HAP-1 (cell line): ENCODE measurements at regions not wholly inside any gene's neighbourhood (a gene's known extent, or its start where the extent isn't known, plus 50 kb on each side); places are given as distances from the start of the nearest gene placed in this dataset.

Experiments used
- DNase-seq, 2 experiments: peaks; one replicate each; pipeline ENCODE4 v3.0.0-alpha.2; 2016 to 2020; ENCODE audit warnings: low spot score in 2 of 2
- H3K27me3 ChIP-seq: fragments of 250-450 bp; sonication (Bioruptor Pico); 2 replicates; pipeline ENCODE4 v1.5.1; 2020; ENCODE audit warnings: low read depth, mild to moderate bottlenecking, moderate library complexity
- H3K36me3 ChIP-seq: fragments of 250-450 bp; sonication (Bioruptor Pico); replicated peaks from 2 replicates; pipeline ENCODE4 v1.5.1; 2020; ENCODE audit warnings: mild to moderate bottlenecking
- H3K4me1 ChIP-seq: fragments of 250-450 bp; sonication (Bioruptor Pico); 2 replicates; pipeline ENCODE4 v1.5.1; 2020; ENCODE audit warnings: mild to moderate bottlenecking
- H3K4me3 ChIP-seq: fragments of 250-450 bp; sonication (Bioruptor Pico); 2 replicates; pipeline ENCODE4 v1.5.1; 2020; ENCODE audit warnings: mild to moderate bottlenecking, moderate library complexity
- H3K9me3 ChIP-seq: fragments of 250-450 bp; sonication (Bioruptor Pico); 2 replicates; pipeline ENCODE4 v1.5.1; 2020; ENCODE audit warnings: mild to moderate bottlenecking, moderate library complexity
- in situ Hi-C: fragments of 300-500 bp; cut with MboI; formaldehyde crosslinking; loops from 3 replicates; pipeline ENCODE4 v1.14.3; 2020; ENCODE audit warnings: low sequenced_read_pairs, inconsistent platforms, mixed read lengths

DNA sequence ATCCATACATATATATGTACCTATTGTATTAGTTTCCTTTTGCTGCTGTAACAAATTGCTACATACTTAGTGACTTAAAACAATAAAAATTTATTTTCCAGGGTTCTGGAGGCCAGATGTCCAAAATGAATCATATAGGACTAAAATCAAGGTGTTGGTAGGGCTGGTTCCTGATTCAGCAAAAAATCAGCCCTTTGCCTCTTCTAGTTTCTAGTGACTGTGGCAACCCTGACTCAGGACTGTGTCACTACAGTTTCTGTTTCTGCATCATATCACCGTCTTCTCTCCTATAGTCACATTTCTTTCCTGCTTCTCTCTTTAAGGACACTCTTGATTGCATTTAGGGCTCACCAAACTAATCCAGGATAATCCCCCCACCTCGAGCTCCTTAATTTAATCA is 386.3 kb upstream of the TBX3 start:
- no peaks in the 10 kb centered on the region for H3K9me3 ChIP-seq
- H3K4me1 ChIP-seq = no peaks in the 10 kb centered on the region
- H3K27me3 ChIP-seq = no peaks in the 10 kb centered on the region
- in situ Hi-C loops = no loop called here
- DNase-seq = no peak
- H3K4me3 ChIP-seq = no peak overlapping the region
- H3K36me3 ChIP-seq = no peaks in the 10 kb centered on the region

DNA sequence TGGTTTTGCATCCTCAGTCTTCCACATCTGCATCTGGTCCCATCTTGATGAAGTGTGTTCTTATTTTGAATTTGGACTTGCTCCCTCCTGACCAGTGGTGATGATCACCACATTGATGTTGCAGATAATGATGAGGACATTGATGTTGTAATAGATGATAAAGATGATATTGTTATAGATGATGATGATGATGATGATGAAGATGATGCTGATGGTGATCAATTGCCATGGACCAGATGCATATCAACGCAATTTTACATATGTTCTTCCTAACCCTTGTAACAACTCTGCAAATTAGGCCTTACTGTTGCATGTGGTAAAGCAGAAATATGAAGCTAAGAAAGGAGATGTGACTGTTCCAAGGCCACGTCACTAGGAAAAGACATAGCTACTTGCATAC is 380.3 kb upstream of the TBX3 start:
- no peak for DNase-seq
- Histone ChIP-seq H3K4me1 (no peaks in the 10 kb centered on the region), H3K4me3 (no peak overlapping the region), H3K9me3 (no peaks in the 10 kb centered on the region), H3K36me3 (no peaks in the 10 kb centered on the region), H3K27me3 (no peaks in the 10 kb centered on the region)
- in situ Hi-C loops = no loop called here

DNA sequence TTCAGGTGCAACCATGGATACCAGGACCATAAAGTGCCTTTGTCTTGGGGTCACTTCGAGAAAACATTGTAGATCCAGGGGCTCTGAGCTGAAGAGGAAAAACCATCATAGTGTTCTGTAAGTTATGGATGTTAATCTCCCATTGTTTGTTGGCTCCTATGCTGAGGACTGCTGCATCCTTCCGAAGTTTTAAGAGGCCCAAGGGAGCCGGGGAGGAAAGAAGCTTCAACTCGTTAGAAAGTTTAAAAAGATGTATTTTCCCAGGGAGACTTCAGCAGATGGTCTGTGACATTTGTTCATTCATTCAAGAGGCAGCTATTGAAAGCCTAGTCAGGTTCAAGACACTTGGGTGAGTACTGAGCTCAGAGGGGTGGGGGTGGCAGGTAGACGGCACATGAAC is 378.8 kb upstream of the TBX3 start:
- Histone ChIP-seq H3K27me3 (no peaks in the 10 kb centered on the region), H3K9me3 (no peaks in the 10 kb centered on the region), H3K4me3 (no peak overlapping the region), H3K36me3 (no peaks in the 10 kb centered on the region), H3K4me1 (no peaks in the 10 kb centered on the region)
- in situ Hi-C loops = no loop called here
- no peak for DNase-seq

DNA sequence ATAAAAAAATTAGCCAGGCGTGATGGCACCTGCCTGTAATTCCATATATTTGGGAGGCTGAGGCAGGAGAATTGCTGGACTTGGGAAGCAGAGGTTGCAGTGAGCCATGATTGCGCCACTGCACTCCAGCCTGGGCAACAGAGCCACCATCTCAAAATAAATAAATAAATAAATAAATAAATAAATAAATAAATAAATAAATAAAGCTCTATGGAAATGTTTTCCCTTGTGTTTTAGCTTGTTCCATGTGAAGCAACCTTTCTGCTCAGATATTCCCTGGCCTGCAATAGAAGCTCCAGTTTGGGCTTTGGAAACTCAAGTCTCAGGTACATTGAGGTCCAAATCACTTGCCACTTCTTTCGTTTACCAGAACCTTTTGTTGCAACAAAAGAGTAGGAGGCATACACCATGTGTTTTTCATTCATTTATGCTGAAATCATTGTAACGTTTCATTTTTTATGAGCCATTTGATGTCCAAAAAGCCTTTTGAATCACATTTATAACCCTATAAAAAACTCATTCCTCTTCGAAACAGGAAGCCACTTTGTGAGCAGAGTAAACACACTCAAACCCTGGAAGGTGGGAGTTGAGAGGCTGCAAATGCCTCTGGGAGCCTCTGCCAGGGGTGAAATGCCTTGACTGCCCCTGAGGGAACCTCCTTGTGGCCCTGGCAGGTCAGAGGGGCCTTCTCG is 376.6 kb upstream of the TBX3 start:
- H3K4me3 ChIP-seq = no peak overlapping the region
- H3K36me3 ChIP-seq = no peaks in the 10 kb centered on the region
- H3K27me3 ChIP-seq = no peaks in the 10 kb centered on the region
- no peaks in the 10 kb centered on the region for H3K9me3 ChIP-seq
- in situ Hi-C loops = no loop called here
- DNase-seq = no peak
- no peaks in the 10 kb centered on the region for H3K4me1 ChIP-seq

DNA sequence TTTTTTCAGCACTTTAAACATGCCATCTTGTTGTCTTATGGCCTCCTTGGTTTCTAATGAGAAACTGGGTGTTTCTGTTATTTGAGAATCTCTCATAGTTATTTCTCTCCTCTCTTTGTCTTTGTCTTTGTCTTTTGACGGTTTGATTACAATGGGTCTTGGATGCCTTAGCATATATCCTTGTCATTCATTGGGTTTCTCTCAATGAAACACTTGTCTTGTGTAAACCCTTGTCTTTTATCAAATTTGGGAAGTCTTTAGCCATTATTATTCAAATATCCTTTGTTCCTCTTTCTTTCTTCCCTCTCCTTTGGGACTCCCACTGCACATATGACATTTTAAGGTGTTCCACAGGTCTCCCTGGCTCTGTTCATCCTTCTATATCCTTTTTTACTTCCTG is 373.5 kb upstream of the TBX3 start:
- no peaks in the 10 kb centered on the region for H3K9me3 ChIP-seq
- in situ Hi-C loops = no loop called here
- no peaks in the 10 kb centered on the region for H3K36me3 ChIP-seq
- no peaks in the 10 kb centered on the region for H3K27me3 ChIP-seq
- H3K4me1 ChIP-seq = no peaks in the 10 kb centered on the region
- DNase-seq = no peak
- no peak overlapping the region for H3K4me3 ChIP-seq

DNA sequence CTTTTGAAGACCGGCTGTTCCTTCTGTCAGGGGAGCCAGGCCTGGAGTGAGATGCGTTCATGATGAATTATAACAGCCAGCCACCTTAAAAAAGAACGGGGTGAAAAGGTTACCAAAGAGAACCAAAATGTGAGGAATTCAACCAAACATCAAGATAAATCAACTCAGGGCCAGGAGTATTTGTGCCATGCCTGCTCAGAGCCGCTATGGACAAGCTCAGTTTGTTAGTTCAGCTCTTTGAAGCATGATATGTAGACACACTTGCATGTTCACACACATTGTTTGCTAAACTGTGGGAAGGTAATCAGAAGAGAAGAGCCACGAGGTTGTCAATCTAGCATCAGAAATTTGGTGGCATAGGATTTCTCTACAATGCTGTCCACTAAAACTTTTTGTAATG is 367.4 kb upstream of the TBX3 start:
- H3K27me3 ChIP-seq = no peaks in the 10 kb centered on the region
- H3K9me3 ChIP-seq = no peaks in the 10 kb centered on the region
- H3K4me1 ChIP-seq = no peaks in the 10 kb centered on the region
- no peaks in the 10 kb centered on the region for H3K36me3 ChIP-seq
- in situ Hi-C loops = no loop called here
- no peak for DNase-seq
- H3K4me3 ChIP-seq = no peak overlapping the region

DNA sequence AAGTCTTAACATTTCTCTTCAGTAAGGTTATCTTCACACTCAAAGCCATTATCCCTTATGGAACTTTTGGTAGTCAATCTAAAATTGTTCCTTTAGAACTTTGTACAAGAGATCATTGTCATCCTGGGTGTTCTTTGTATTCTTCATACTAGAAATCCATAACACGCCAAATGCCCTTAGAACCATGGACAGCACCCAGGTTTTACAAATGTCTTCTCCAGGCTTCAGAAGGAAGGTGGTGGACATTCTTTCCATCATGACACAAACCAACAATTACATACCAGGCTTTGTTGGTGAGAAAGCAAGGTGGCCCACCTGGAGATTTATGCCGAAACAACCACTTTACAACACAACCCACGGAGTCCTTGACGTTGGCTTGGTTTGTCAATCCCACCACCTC is 365.6 kb upstream of the TBX3 start:
- Histone ChIP-seq H3K36me3 (no peaks in the 10 kb centered on the region), H3K4me3 (no peak overlapping the region), H3K4me1 (no peaks in the 10 kb centered on the region), H3K9me3 (no peaks in the 10 kb centered on the region), H3K27me3 (no peaks in the 10 kb centered on the region)
- in situ Hi-C loops = no loop called here
- DNase-seq = no peak

DNA sequence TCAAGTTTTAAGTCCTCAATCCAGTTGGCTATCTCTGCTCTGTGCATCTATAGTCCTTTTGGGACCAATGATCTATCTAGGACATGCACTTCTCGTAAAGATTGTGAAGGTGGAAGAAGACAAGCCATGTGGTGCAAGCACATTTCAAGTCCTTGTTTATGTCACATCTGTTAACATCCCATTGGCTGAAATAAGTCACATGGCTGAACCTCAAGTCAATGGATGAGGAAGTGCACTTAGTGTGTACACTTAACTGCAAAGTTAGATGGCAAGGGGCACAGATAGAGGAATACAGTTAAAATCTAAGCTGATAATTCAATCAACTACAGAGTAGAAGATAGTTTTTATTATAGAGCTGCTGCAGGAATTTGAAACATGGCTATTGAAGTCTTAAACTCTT is 362.8 kb upstream of the TBX3 start:
- DNase-seq = no peak
- Histone ChIP-seq H3K9me3 (no peaks in the 10 kb centered on the region), H3K4me3 (no peak overlapping the region), H3K4me1 (no peaks in the 10 kb centered on the region), H3K27me3 (no peaks in the 10 kb centered on the region), H3K36me3 (no peaks in the 10 kb centered on the region)
- in situ Hi-C loops = no loop called here

DNA sequence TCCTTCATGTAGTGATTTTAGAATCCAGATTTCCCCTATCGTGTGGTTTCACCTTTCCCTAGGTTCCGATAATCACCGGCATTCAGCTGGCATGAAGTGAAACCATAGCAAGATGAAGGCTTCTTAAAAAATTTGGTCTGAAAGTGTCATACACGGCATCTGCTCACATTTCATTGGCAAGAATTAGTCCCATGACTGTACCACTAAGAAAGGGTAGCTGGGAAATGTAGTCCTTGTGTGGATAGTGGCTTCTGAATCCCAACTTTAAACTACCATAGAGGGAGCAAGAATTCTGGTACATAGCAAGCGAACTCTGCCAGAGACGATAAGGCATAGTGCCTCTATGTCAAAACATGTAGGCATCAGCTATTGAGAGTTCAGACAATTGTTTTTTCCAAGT is 360.1 kb upstream of the TBX3 start:
- H3K4me3 ChIP-seq = no peak overlapping the region
- in situ Hi-C loops = no loop called here
- H3K4me1 ChIP-seq = no peaks in the 10 kb centered on the region
- no peaks in the 10 kb centered on the region for H3K9me3 ChIP-seq
- H3K36me3 ChIP-seq = no peaks in the 10 kb centered on the region
- no peaks in the 10 kb centered on the region for H3K27me3 ChIP-seq
- DNase-seq = no peak

DNA sequence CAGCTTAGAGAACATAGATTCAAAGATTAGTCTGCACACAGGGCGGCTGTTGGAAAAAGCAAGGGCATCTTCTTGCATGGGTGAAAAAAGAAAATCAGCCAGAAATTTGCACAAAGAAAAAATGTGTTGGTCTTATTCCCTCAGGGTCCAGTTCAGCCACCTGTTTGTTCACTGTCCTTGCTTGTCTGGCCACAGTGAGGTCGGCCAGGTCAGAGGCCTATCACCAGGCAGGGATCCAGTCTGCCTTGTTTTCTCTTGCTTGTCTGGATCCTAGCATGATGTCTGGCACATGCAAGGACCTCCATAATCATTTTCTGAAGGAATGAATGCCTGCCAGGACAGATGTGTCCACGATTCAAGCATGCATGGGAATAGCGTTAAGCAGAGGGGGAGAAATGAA is 359.1 kb upstream of the TBX3 start:
- in situ Hi-C loops = no loop called here
- no peaks in the 10 kb centered on the region for H3K36me3 ChIP-seq
- no peak for DNase-seq
- H3K9me3 ChIP-seq = no peaks in the 10 kb centered on the region
- H3K4me1 ChIP-seq = no peaks in the 10 kb centered on the region
- H3K4me3 ChIP-seq = no peak overlapping the region
- H3K27me3 ChIP-seq = no peaks in the 10 kb centered on the region

DNA sequence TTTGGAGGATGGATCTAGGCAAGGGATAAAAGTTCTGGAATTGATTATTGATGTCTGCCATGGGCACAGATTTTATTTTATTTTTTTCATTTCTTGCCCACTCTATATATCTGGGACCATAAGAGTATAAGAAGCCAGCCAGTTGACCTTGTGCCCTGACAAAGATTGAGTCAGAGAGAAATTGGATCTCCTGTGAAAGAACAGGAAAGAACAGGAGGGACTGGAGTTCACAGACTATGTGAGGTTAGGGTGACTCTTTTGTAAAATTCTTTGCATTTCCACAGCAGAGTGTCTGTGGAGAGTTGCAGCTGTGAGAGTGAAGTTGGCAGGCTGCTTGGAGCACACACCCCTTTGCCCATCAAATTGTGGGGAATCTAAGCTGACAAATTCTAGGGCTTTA is 358.4 kb upstream of the TBX3 start:
- in situ Hi-C loops = no loop called here
- no peak for DNase-seq
- Histone ChIP-seq H3K4me1 (no peaks in the 10 kb centered on the region), H3K9me3 (no peaks in the 10 kb centered on the region), H3K27me3 (no peaks in the 10 kb centered on the region), H3K4me3 (no peak overlapping the region), H3K36me3 (no peaks in the 10 kb centered on the region)

DNA sequence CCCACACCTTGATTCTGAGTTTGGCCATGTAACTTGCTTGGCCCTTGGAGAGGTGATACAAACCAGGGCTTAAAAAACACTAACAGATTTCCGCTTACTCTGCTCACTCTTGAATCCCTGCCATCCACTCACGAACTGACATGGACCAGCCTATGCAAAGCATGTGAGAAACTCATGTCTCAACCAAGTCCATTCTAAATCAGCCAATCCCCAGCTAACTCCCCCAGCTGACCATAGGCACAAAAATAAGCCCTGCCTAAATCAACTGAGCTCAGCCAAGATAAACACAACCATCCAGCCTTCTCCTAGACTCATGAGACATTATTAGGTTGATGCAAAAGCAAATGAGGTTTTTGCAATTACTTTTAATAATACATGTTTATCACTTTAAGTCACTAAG is 353.9 kb upstream of the TBX3 start:
- no peak overlapping the region for H3K4me3 ChIP-seq
- no peaks in the 10 kb centered on the region for H3K27me3 ChIP-seq
- DNase-seq = no peak
- in situ Hi-C loops = no loop called here
- no peaks in the 10 kb centered on the region for H3K9me3 ChIP-seq
- H3K4me1 ChIP-seq = no peaks in the 10 kb centered on the region
- no peaks in the 10 kb centered on the region for H3K36me3 ChIP-seq

DNA sequence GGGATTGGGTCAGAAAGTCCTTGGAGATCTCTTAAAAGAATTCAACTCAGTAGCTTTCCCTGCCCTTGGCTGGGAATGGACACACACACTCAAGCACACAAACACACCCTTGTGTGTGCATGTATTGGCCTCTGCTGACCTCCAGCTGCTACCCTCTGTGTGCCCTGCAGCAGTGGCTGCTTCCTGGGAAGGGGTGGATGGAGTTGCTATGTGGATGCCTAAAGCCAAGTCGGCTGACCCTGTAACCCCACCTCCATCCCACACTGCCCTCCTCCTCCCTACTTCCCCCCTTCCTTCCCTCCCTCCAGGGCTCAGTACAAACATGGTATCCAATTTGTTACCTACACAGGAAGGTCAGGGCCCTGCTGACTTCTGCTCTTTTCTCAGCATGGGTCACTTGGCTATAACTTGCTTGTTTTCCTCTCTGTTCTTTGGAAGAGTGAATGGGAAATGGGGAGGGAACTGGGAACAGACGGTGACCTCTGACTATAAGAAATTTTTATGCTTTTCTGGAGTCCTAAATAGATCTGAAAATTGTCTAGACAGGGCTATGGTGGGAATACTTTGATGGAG is 351.6 kb upstream of the TBX3 start:
- H3K9me3 ChIP-seq = no peaks in the 10 kb centered on the region
- no peaks in the 10 kb centered on the region for H3K4me1 ChIP-seq
- no peaks in the 10 kb centered on the region for H3K36me3 ChIP-seq
- in situ Hi-C loops = no loop called here
- no peaks in the 10 kb centered on the region for H3K27me3 ChIP-seq
- H3K4me3 ChIP-seq = no peak overlapping the region
- DNase-seq = no peak

DNA sequence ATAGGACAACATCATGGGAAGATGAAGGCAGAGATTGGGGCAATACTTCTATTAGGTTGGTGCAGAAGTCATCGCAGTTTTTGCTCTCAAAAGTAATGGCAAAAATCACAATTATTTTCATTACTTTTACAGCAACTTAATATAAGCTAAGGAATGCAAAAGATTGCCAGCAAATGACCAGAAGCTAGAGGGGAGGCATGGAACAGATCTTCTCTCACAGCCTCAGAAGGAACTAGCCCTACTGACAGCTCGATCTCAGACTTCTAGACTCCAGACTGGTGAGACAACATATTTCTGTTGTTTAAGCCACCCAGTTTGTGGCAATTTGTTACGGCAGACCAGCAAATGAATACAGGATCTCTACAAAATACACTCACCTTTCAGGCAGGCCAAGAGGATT is 348.5 kb upstream of the TBX3 start:
- in situ Hi-C loops = no loop called here
- Histone ChIP-seq H3K9me3 (no peaks in the 10 kb centered on the region), H3K36me3 (no peaks in the 10 kb centered on the region), H3K4me3 (no peak overlapping the region), H3K4me1 (no peaks in the 10 kb centered on the region), H3K27me3 (no peaks in the 10 kb centered on the region)
- DNase-seq = no peak

DNA sequence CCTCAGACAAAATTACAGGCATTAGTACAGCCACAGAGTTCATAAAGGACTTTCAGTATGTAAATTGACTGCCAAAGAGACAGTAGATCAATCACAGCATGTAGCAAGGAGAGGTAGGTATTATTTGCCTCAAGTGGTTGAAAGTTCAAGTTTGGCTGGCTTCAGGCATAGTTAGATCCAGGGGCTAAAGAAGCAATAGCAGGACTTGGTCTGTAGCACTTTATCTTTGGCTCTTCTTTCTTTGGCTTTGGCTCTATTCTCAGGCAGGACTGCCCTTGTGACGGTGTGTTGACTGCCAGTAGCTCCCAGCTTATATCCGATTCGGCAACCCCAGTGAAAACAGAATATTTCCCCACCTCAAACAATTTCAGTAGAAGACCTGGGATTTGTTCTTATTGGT is 346.0 kb upstream of the TBX3 start:
- no peaks in the 10 kb centered on the region for H3K36me3 ChIP-seq
- H3K9me3 ChIP-seq = no peaks in the 10 kb centered on the region
- no peaks in the 10 kb centered on the region for H3K4me1 ChIP-seq
- in situ Hi-C loops = no loop called here
- no peaks in the 10 kb centered on the region for H3K27me3 ChIP-seq
- no peak for DNase-seq
- no peak overlapping the region for H3K4me3 ChIP-seq
